ENCODE measurements at regions not wholly inside any gene's neighbourhood (a gene's known extent, or its start where the extent isn't known, plus 50 kb on each side); places are given as distances from the start of the nearest gene placed in this dataset.

DNA sequence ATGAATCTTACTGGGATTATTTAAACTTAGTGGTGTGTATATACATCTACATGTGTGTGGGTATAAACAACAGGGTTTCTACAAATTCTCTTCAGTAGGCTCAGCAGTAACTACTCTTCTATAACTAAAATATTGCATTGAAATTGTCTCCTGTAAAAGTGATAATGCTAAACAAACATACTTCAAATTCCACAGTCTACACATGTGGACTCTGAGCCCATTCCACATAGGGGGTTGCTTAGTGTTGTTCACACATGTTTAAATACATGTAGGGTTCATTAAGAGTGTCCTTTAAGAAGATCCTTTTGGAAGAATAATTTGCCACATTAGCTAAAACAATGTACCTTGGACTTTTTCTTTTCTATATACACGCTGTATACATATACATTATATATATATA, 152.8 kb upstream of the VRK2 start:
- no peak for DNase-seq

GRCh38 chr2:57894381-57894780, 152.2 kb upstream of the VRK2 start:
- DNase-seq: no peak

- DNase-seq: no peak
Observed at GRCh38 chr2:57897920-57898319, 148.7 kb upstream of the VRK2 start.

DNA sequence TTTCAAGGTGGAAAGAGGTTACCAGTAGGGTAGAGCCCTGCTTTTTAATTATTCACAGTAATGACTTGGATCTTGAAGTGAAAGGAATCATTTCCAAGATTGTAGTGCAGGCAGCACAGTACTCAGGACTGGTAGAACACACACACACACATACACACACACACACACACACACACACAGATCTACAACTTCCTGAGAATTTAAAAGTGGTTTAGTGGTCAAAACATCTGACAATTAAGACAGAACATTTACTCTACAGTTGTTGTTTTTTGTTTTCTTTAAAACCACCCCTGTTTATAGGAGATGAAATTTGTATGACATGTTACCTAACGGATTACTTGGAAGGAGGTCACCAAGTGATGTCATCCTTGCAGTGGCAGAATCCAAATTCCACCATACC, 146.7 kb upstream of the VRK2 start:
- no peak for DNase-seq

- DNase-seq: no peak
Observed at GRCh38 chr2:57902578-57902977, 144.0 kb upstream of the VRK2 start.

- DNase-seq: no peak
Observed at GRCh38 chr2:57906152-57906732, 140.4 kb upstream of the VRK2 start.

DNA sequence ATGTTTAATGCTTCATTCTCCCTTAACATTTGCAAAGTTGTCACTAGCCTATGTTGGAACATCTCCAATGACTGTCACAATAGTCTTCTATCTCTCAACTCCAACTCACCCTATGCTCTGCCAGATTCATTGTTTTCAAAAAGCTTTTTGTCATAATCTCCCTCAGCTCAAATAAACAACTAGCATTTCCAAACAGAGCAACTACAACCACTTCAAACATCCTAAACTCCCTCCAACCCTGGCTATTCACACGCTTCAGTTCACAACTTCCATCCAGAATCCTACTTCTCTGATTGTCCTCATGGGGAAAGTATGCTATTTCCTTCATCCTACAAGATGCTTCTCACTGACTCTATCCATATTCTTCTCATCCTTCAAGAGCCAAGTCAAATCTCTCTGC, 139.2 kb upstream of the VRK2 start:
- DNase-seq: no peak

- DNase-seq: no peak
Observed at GRCh38 chr2:57908736-57909161, 137.9 kb upstream of the VRK2 start.

- no peak for DNase-seq
Observed at GRCh38 chr2:57918126-57918525, 128.5 kb upstream of the VRK2 start.

- no peak for DNase-seq
Observed at GRCh38 chr2:57920342-57920939, 126.2 kb upstream of the VRK2 start.

DNA sequence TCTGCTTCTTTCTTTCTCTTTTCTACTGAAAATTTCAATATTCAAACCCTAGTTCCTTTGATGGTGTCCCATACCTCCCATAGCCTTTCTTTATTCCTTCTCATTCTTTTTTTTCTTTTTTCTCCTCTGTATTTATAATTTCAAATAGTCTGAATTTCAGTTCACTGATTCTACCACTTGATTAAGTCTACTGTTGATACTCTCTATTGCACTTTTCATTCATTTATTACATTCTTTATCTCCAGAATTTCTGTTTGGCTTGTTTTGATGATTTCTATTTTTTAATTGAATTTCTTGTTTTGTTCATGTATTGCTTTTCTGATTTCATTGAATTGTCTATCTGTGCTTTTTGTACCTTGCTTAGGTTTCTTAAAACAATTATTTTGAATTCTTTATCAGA, 111.9 kb upstream of the VRK2 start:
- no peak for DNase-seq

- DNase-seq: no peak
Observed at GRCh38 chr2:57936216-57936615, 110.4 kb upstream of the VRK2 start.

GRCh38 chr2:57937456-57937855, 109.2 kb upstream of the VRK2 start:
- no peak for DNase-seq

GRCh38 chr2:57941816-57942215, 104.8 kb upstream of the VRK2 start:
- DNase-seq: no peak

- DNase-seq: no peak
Observed at GRCh38 chr2:57943315-57943714, 103.3 kb upstream of the VRK2 start.

- DNase-seq: no peak
Observed at GRCh38 chr2:57947398-57947797, 99.2 kb upstream of the VRK2 start.

DNA sequence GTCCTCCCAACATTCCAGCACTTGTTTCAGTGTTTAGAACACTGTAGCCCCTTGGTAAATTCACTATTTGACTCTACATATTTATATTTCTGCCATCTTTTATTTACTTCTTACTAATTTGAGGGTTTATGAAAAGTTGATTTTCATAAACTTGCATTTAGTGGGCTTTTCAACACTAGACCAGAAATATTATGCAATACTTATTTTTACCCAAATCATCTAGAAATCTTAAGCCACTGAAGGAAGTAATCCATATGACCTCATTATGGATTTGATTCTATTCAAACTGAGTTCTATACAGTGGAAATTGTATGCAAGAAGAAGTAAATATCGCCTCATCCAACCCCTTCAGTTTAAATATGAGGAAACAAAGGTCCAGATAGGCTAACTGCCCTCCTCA, 92.6 kb upstream of the VRK2 start:
- no peak for DNase-seq

DNA sequence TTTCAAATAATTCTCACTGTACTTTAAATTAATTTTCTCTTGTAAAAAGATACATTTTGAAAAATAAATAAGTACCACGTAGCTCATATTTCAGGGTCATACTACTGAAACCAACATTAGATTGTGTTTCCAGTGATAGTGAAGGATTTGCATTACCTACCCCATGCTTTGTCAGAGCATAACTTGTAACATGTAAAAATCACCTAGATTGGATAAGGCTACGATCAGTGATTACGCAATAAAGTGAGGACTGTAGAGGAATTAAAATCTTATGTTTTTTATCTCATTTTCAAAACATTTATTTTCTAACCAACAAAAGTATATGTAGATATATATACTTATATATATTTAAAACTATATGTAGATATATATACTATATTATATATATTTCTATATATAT, 89.4 kb upstream of the VRK2 start:
- DNase-seq: no peak

GRCh38 chr2:57959390-57959789, 87.2 kb upstream of the VRK2 start:
- no peak for DNase-seq

DNA sequence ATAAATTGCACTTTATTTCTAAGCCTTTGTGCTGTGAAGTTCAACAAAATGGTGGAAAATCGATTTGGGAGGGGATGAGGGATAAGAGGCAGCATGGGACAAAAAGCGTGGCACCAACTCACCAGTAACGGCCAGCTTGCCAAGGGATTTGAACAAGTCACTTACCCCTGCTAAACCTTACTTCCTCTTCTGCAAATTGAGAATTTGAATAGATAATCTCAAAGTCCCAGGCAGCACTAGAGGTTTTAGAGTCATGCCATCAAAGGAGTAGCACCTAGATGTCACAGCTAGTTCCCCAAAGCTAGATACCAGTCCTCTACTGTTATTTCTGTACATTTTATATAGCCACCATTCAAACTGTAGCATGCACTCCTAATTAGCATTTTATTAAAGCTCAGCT, 83.7 kb upstream of the VRK2 start:
- no peak for DNase-seq

DNA sequence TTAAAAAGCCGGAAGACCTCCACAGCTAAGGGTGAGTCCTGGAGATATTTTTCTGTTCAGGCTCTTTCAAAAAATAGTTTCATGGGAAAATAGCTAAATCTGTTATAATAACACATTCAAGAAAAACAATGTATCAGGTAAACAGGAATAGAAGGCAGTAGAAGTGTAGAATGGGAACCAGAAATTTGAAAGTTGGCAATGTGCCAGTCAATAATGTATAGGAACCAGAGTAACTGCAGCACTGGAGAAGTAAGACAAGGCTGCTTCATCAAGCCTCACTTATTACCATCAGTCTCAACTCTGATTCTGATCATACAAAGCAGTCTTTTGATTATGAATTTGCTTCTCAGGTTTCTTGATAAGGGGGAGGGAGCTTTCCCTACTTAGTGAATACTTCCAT, 81.4 kb upstream of the VRK2 start:
- DNase-seq: no peak

GRCh38 chr2:57965961-57966360, 80.6 kb upstream of the VRK2 start:
- no peak for DNase-seq

DNA sequence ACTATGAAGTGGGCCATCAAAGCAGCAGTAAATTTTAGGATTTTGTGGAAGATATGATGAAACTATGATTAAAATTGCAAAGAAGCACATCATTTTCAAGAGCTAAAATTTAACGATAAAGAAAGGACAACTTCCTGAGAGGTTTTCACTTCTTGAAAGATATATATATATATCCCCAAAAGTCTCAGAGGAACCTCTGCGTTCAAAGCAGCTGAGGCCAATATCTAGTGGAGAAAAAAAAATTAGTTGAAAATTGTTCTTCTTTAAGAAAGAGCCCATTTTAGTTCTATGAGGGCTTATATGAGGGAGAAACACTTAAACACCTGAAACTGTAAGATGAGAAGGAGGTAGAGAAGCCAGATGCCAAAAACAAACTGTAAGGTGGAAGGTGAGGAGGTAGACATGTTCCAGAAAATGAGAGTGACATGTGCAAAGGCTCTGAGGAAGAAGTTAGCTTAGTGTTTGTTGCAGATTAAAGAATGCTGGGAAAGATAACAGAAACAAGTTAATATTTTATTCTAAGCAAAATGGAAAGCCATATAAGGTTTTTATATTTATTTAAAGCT, 72.9 kb upstream of the VRK2 start:
- no peak for DNase-seq

DNA sequence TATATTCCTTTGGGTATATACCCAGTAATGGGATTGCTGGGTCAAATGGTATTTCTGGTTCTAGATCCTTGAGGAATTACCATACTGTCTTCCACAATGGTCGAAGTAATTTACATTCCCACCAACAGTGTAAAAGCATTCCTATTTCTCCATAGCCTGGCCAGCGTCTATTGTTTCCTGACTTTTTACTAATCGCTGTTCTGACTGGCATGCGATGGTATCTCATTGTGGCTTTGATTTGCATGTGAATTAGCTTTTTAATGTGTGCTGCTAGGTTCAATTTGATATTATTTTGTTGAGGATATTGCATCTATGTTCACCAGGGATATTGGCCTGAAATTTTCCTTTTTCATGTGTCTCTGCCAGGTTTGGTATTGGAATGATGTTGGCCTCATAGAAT, 67.4 kb upstream of the VRK2 start:
- no peak for DNase-seq
